Keratinocyte (primary cell): ENCODE measurements at regions not wholly inside any gene's neighbourhood (a gene's known extent, or its start where the extent isn't known, plus 50 kb on each side); places are given as distances from the start of the nearest gene placed in this dataset.
A peak's percentile ranks its signal among the peaks of the same experiment; 100 is the strongest.
"Not testable (repeated sequence)": the region's sequence is repeated elsewhere in the genome, so short reads cannot be mapped to it uniquely, and the experiment has no call there.

Experiments used
- DNase-seq: peaks from one replicate; pipeline ENCODE4 v3.0.0-alpha.2; 2011; ENCODE audit warnings: low read depth, missing footprints, low spot score
- FAIRE-seq: peaks from 2 replicates; lab custom pipeline; 2011; peaks lifted over from hg19 to GRCh38; lab: Jason Lieb, UNC
- H2AFZ ChIP-seq: 2 replicates; pipeline ENCODE4 v1.6.0; 2012; ENCODE audit warnings: low read length, control low read depth, inconsistent platforms; ENCODE audit not compliant: control insufficient read depth
- H3K27ac ChIP-seq: 2 replicates; pipeline ENCODE4 v1.5.1; 2011; ENCODE audit warnings: low read length; ENCODE audit not compliant: control insufficient read depth, insufficient read depth
- H3K27me3 ChIP-seq: 3 replicates; pipeline ENCODE4 v1.6.0; 2011; ENCODE audit warnings: low read length; ENCODE audit not compliant: control insufficient read depth, insufficient read depth; ENCODE audit errors: extremely low read depth
- H3K36me3 ChIP-seq, 2 experiments: 2 replicates in 1 of 2; 3 replicates in 1 of 2; pipeline ENCODE4 v1.5.1; 2011; ENCODE audit warnings: low read length in 2 of 2, mild to moderate bottlenecking in 1 of 2; ENCODE audit not compliant: control insufficient read depth in 2 of 2, insufficient read depth in 2 of 2; ENCODE audit errors: extremely low read depth in 1 of 2
- H3K4me1 ChIP-seq: 3 replicates; pipeline ENCODE4 v1.5.1; 2011; ENCODE audit warnings: low read length; ENCODE audit not compliant: control insufficient read depth, insufficient read depth; ENCODE audit errors: extremely low read depth
- H3K4me2 ChIP-seq: 3 replicates; pipeline ENCODE4 v1.6.0; 2011; ENCODE audit warnings: low read depth, low read length; ENCODE audit not compliant: control insufficient read depth, insufficient read depth; ENCODE audit errors: extremely low read depth
- H3K4me3 ChIP-seq, 3 experiments: fragments of 200-600 bp in 1 of 3; sonication (generic) in 1 of 3; 2 replicates in 2 of 3; 3 replicates in 1 of 3; pipeline ENCODE4 v1.5.1; 2011 to 2016; ENCODE audit warnings: low read length in 3 of 3, mild to moderate bottlenecking in 3 of 3, control low read depth in 2 of 3, inconsistent platforms in 1 of 3, low read depth in 1 of 3, mixed read lengths in 1 of 3, mixed run types in 1 of 3, moderate library complexity in 1 of 3; ENCODE audit not compliant: control insufficient read depth in 2 of 3, insufficient read depth in 2 of 3; ENCODE audit errors: extremely low read depth in 1 of 3
- H3K79me2 ChIP-seq: 2 replicates; pipeline ENCODE4 v1.6.0; 2012; ENCODE audit warnings: low read length; ENCODE audit not compliant: control insufficient read depth, insufficient read depth
- H3K9ac ChIP-seq: 3 replicates; pipeline ENCODE4 v1.6.0; 2011; ENCODE audit warnings: low read length; ENCODE audit not compliant: control insufficient read depth, insufficient read depth; ENCODE audit errors: extremely low read depth
- H3K9me1 ChIP-seq: 3 replicates; pipeline ENCODE4 v1.6.0; 2011; ENCODE audit warnings: low read length; ENCODE audit not compliant: control insufficient read depth, insufficient read depth; ENCODE audit errors: extremely low read depth
- H3K9me3 ChIP-seq: 2 replicates; pipeline ENCODE4 v1.5.1; 2012; ENCODE audit warnings: low read depth, low read length; ENCODE audit not compliant: control insufficient read depth
- H4K20me1 ChIP-seq: 3 replicates; pipeline ENCODE4 v1.6.0; 2011; ENCODE audit warnings: low read length; ENCODE audit not compliant: control insufficient read depth, insufficient read depth; ENCODE audit errors: extremely low read depth
- dilution Hi-C: fragments of 300-500 bp; cut with MboI; formaldehyde crosslinking; loops from one replicate; pipeline ENCODE4 v1.7.0; 2020; ENCODE audit warnings: low sequenced_read_pairs; ENCODE audit not compliant: extremely low pct_ligation_motif_present
- TF ChIP-seq, protein P1 (sequence below), 3 experiments: IDR thresholded peaks in 1 of 3; conservative IDR thresholded peaks in 1 of 3; optimal IDR thresholded peaks in 1 of 3; 2 replicates in 2 of 3; 3 replicates in 1 of 3; pipeline versions ENCODE3 to v1.5.1; 2011; ENCODE audit warnings: low read length in 3 of 3, mild to moderate bottlenecking in 3 of 3, moderate library complexity in 2 of 3, control low read depth in 1 of 3, inconsistent platforms in 1 of 3; ENCODE audit not compliant: insufficient read depth in 2 of 3; ENCODE audit errors: extremely low read depth in 1 of 3

- TF ChIP-seq, protein P1, sequence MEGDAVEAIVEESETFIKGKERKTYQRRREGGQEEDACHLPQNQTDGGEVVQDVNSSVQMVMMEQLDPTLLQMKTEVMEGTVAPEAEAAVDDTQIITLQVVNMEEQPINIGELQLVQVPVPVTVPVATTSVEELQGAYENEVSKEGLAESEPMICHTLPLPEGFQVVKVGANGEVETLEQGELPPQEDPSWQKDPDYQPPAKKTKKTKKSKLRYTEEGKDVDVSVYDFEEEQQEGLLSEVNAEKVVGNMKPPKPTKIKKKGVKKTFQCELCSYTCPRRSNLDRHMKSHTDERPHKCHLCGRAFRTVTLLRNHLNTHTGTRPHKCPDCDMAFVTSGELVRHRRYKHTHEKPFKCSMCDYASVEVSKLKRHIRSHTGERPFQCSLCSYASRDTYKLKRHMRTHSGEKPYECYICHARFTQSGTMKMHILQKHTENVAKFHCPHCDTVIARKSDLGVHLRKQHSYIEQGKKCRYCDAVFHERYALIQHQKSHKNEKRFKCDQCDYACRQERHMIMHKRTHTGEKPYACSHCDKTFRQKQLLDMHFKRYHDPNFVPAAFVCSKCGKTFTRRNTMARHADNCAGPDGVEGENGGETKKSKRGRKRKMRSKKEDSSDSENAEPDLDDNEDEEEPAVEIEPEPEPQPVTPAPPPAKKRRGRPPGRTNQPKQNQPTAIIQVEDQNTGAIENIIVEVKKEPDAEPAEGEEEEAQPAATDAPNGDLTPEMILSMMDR (optimal IDR thresholded peaks at IDR 0.05 in 1 of 3, IDR thresholded peaks at IDR 0.05 in 1 of 3, conservative IDR thresholded peaks at IDR 0.05 in 1 of 3; ENCODE audit: extremely low read depth in 1 of 3, insufficient read depth in 2 of 3, low read length in 3 of 3): peak; percentile 30 to 91 (median 88)
- not testable (repeated sequence) for H3K9me3 ChIP-seq, H3K4me3 ChIP-seq, H3K27ac ChIP-seq, H3K4me1 ChIP-seq, H3K4me2 ChIP-seq, H3K9ac ChIP-seq, H3K36me3 ChIP-seq, H4K20me1 ChIP-seq, H3K27me3 ChIP-seq, H3K9me1 ChIP-seq, DNase-seq, H3K79me2 ChIP-seq
- peak overlapping the region; percentile 30 for H2AFZ ChIP-seq
- peak; percentile 67 for FAIRE-seq
- dilution Hi-C loops: loop anchor here (25.0 kb wide), 1 partner anchor 109 kb away; the partner anchor contains the start of gene TERB2
These were observed 103.1 kb upstream of the TERB2 start for GRCh38 chr15:44853304-44853950.

GRCh38 chr15:44854696-44855095, 101.8 kb upstream of the TERB2 start:
- FAIRE-seq, H3K9ac ChIP-seq: not testable (repeated sequence)

GRCh38 chr15:44856284-44856683, 100.2 kb upstream of the TERB2 start:
- H3K36me3 ChIP-seq, H3K9ac ChIP-seq, H3K4me2 ChIP-seq, H3K27ac ChIP-seq, H2AFZ ChIP-seq, FAIRE-seq, H3K4me1 ChIP-seq, H3K4me3 ChIP-seq, H3K79me2 ChIP-seq, H3K27me3 ChIP-seq, H4K20me1 ChIP-seq, H3K9me3 ChIP-seq, H3K9me1 ChIP-seq, DNase-seq: not testable (repeated sequence)
- dilution Hi-C loops: loop anchor here (25.0 kb wide), 1 partner anchor 106 kb away; the partner anchor contains the start of gene TERB2

More at GRCh38 chr15:44854696-44855095, 101.8 kb upstream of the TERB2 start:
- H2AFZ ChIP-seq, H3K4me2 ChIP-seq, H3K27ac ChIP-seq, H3K4me3 ChIP-seq, H3K79me2 ChIP-seq, H3K36me3 ChIP-seq, H4K20me1 ChIP-seq, H3K9me1 ChIP-seq, H3K9me3 ChIP-seq, H3K4me1 ChIP-seq, DNase-seq, H3K27me3 ChIP-seq: not testable (repeated sequence)
- dilution Hi-C loops: loop anchor here (25.0 kb wide), 1 partner anchor 108 kb away; the partner anchor contains the start of gene TERB2

- DNase-seq, H2AFZ ChIP-seq, H3K4me3 ChIP-seq, H3K4me2 ChIP-seq, H3K4me1 ChIP-seq, H3K9me3 ChIP-seq, H3K9ac ChIP-seq, H3K36me3 ChIP-seq, H3K27ac ChIP-seq, H3K79me2 ChIP-seq, FAIRE-seq, H3K27me3 ChIP-seq, H4K20me1 ChIP-seq, H3K9me1 ChIP-seq: not testable (repeated sequence)
- dilution Hi-C loops: loop anchor here (25.0 kb wide), 1 partner anchor 105 kb away; the partner anchor contains the start of gene TERB2
These were observed 99.2 kb upstream of the TERB2 start for GRCh38 chr15:44857164-44857710.
